Panc1 (cell line): ENCODE measurements at regions not wholly inside any gene's neighbourhood (a gene's known extent, or its start where the extent isn't known, plus 50 kb on each side); places are given as distances from the start of the nearest gene placed in this dataset.

ENCODE experiments used
- POLR2AphosphoS5 ChIP-seq: IDR thresholded peaks from 2 replicates; pipeline ENCODE4 v1.6.1; 2012; ENCODE audit warnings: mild to moderate bottlenecking, low read depth, low read length, moderate library complexity
- SIN3A ChIP-seq: IDR thresholded peaks from 2 replicates; pipeline ENCODE4 v1.6.1; 2012; ENCODE audit warnings: low read depth, mild to moderate bottlenecking, low read length, moderate library complexity, borderline replicate concordance; ENCODE audit not compliant: insufficient read depth
- TCF7L2 ChIP-seq: IDR thresholded peaks from 2 replicates; pipeline ENCODE4 v1.6.1; 2011; ENCODE audit warnings: mild to moderate bottlenecking, low read depth, low read length, inconsistent platforms
- TF ChIP-seq, protein P1 (sequence below): fragments of 450-650 bp; IDR thresholded peaks from 2 replicates; pipeline ENCODE4 v1.5.1; 2017; ENCODE audit warnings: mild to moderate bottlenecking
- TF ChIP-seq, protein P2 (sequence below), 2 experiments: IDR thresholded peaks; 2 replicates each; pipeline ENCODE4 v1.6.1; 2011 to 2012; ENCODE audit warnings: low read depth in 2 of 2, control low read depth in 1 of 2, low read length in 1 of 2, mild to moderate bottlenecking in 1 of 2, moderate library complexity in 1 of 2; ENCODE audit not compliant: insufficient read depth in 1 of 2

DNA sequence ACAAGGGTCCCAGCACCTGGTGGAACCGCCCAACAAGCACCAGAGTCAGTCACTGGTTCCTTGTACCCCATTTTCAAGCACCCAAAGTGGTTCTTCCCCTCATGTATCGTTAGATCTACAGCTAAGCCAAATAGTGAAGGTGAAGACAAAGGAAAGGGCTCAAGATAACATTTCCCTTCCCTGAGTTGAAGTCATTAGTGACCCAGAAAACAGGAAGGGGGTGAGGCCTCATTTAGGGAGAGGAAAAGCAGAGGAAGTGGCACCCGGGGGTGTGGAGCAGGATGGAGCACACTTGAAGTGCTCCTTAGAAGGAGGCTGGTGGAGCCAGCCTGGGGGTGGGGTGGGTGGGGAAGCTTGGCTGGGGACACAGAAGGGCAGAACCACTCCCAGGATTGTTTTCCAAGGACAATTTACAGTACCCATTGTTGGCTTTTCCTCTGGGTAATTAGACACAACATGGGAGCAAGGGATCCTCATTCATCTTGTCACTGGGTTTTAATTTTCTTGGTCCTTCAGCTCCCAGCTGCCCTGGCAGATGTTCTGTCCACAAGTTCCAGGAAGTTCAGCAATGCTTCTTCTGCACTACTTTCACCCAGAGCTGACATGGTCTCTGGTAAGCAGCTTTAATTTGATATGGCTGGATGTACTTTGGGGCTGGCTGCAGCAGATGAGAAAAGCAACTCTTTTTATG is 73.3 kb upstream of the CD93 start:
- no peak for TF ChIP-seq POLR2AphosphoS5
- TF ChIP-seq, protein P1, sequence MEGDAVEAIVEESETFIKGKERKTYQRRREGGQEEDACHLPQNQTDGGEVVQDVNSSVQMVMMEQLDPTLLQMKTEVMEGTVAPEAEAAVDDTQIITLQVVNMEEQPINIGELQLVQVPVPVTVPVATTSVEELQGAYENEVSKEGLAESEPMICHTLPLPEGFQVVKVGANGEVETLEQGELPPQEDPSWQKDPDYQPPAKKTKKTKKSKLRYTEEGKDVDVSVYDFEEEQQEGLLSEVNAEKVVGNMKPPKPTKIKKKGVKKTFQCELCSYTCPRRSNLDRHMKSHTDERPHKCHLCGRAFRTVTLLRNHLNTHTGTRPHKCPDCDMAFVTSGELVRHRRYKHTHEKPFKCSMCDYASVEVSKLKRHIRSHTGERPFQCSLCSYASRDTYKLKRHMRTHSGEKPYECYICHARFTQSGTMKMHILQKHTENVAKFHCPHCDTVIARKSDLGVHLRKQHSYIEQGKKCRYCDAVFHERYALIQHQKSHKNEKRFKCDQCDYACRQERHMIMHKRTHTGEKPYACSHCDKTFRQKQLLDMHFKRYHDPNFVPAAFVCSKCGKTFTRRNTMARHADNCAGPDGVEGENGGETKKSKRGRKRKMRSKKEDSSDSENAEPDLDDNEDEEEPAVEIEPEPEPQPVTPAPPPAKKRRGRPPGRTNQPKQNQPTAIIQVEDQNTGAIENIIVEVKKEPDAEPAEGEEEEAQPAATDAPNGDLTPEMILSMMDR = no peak
- no peak for TF ChIP-seq TCF7L2
- TF ChIP-seq, protein P2, sequence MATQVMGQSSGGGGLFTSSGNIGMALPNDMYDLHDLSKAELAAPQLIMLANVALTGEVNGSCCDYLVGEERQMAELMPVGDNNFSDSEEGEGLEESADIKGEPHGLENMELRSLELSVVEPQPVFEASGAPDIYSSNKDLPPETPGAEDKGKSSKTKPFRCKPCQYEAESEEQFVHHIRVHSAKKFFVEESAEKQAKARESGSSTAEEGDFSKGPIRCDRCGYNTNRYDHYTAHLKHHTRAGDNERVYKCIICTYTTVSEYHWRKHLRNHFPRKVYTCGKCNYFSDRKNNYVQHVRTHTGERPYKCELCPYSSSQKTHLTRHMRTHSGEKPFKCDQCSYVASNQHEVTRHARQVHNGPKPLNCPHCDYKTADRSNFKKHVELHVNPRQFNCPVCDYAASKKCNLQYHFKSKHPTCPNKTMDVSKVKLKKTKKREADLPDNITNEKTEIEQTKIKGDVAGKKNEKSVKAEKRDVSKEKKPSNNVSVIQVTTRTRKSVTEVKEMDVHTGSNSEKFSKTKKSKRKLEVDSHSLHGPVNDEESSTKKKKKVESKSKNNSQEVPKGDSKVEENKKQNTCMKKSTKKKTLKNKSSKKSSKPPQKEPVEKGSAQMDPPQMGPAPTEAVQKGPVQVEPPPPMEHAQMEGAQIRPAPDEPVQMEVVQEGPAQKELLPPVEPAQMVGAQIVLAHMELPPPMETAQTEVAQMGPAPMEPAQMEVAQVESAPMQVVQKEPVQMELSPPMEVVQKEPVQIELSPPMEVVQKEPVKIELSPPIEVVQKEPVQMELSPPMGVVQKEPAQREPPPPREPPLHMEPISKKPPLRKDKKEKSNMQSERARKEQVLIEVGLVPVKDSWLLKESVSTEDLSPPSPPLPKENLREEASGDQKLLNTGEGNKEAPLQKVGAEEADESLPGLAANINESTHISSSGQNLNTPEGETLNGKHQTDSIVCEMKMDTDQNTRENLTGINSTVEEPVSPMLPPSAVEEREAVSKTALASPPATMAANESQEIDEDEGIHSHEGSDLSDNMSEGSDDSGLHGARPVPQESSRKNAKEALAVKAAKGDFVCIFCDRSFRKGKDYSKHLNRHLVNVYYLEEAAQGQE (IDR thresholded peaks at IDR 0.05; ENCODE audit: insufficient read depth in 1 of 2, low read depth in 2 of 2, low read length in 1 of 2) = no peak
- no peak for TF ChIP-seq SIN3A
